HG03060 (cell line): ENCODE measurements at regions not wholly inside any gene's neighbourhood (a gene's known extent, or its start where the extent isn't known, plus 50 kb on each side); places are given as distances from the start of the nearest gene placed in this dataset.
A peak's percentile ranks its signal among the peaks of the same experiment; 100 is the strongest.
"Not testable (repeated sequence)": the region's sequence is repeated elsewhere in the genome, so short reads cannot be mapped to it uniquely, and the experiment has no call there.

ENCODE experiments used
- ATAC-seq: cut with Tn5 transposase; IDR thresholded peaks from one replicate; pipeline ENCODE4 v1.9.1; 2021; ENCODE audit warnings: low read depth, moderate number of reproducible peaks; ENCODE audit not compliant: unreplicated experiment

GRCh38 chr5:163692091-163692490 is 186.7 kb downstream of the MAT2B start:
- no peak for ATAC-seq

- ATAC-seq, result peak; percentile 98
These were observed 190.6 kb downstream of the MAT2B start for GRCh38 chr5:163695830-163696578.

- no peak for ATAC-seq
These were observed 191.1 kb downstream of the MAT2B start for GRCh38 chr5:163696579-163696887.

GRCh38 chr5:163706053-163706771 is 200.8 kb downstream of the MAT2B start:
- no peak for ATAC-seq

GRCh38 chr5:163712011-163712410 is 206.6 kb downstream of the MAT2B start:
- ATAC-seq, result no peak

- ATAC-seq, result no peak
These were observed 212.9 kb downstream of the MAT2B start for GRCh38 chr5:163718272-163718671.

GRCh38 chr5:163724305-163724704 is 218.9 kb downstream of the MAT2B start:
- ATAC-seq, result no peak

GRCh38 chr5:163727028-163727427 is 221.6 kb downstream of the MAT2B start:
- ATAC-seq, result peak; percentile 84

GRCh38 chr5:163730206-163730756 is 224.9 kb downstream of the MAT2B start:
- no peak for ATAC-seq

GRCh38 chr5:163731256-163731655 is 225.8 kb downstream of the MAT2B start:
- no peak for ATAC-seq

GRCh38 chr5:163735069-163735468 is 229.7 kb downstream of the MAT2B start:
- no peak for ATAC-seq

- ATAC-seq, result no peak
These were observed 242.2 kb downstream of the MAT2B start for GRCh38 chr5:163747586-163747985.

- ATAC-seq, result no peak
These were observed 243.5 kb downstream of the MAT2B start for GRCh38 chr5:163748934-163749333.

- ATAC-seq, result not testable (repeated sequence)
These were observed 245.0 kb downstream of the MAT2B start for GRCh38 chr5:163750415-163750814.

- ATAC-seq, result no peak
These were observed 250.1 kb downstream of the MAT2B start for GRCh38 chr5:163755505-163755904.

- ATAC-seq, result no peak
These were observed 250.8 kb downstream of the MAT2B start for GRCh38 chr5:163756170-163756569.

- no peak for ATAC-seq
These were observed 251.9 kb downstream of the MAT2B start for GRCh38 chr5:163757344-163757743.

GRCh38 chr5:163758283-163758711 is 252.9 kb downstream of the MAT2B start:
- ATAC-seq, result no peak

- no peak for ATAC-seq
These were observed 253.7 kb downstream of the MAT2B start for GRCh38 chr5:163759000-163759704.

- ATAC-seq, result no peak
These were observed 255.1 kb downstream of the MAT2B start for GRCh38 chr5:163760498-163760897.
